ENCODE measurements at regions not wholly inside any gene's neighbourhood (a gene's known extent, or its start where the extent isn't known, plus 50 kb on each side); places are given as distances from the start of the nearest gene placed in this dataset.
"Not testable (repeated sequence)": the region's sequence is repeated elsewhere in the genome, so short reads cannot be mapped to it uniquely, and the experiment has no call there.

DNA sequence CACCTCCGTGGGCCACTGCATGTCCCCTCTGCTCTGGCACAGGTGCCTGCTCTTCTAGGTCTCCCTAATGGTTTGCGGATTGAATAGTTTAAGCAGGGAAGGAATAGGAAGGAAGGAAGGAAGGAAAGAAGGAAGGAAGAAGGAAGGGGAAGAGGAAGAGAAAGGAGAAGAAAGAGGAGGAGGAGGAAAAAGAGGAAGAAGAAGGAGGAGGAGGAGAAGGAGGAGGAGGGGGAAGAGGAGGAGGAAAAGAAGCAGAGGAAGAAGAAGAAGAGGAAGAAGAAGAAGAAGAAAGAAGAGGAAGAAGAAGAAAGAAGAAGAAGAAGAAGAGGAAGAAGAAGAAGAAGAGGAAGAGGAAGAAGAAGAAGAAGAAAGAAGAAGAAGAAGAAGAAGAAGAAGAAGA, 376.8 kb upstream of the PODXL start:
- not testable (repeated sequence) for FAIRE-seq

DNA sequence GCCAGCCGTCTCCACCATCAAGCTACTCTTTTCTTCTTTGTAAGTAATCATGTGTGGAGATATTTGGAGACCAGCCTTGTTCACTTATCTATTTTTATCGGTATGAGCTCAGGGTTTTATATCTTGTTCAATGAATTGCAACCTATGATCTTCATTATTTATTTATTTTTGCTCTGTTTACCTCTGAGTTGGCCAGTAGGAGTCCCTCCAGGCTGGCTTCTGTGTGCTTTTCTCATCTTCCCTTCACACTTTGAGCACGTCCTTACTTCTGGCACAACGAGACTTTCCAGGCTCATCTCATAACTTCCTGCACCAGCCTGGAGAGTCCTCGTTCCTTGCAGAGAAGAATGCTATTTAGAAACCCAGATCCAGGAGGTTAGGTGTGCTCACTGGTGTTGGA, 375.8 kb upstream of the PODXL start:
- no peak for FAIRE-seq

DNA sequence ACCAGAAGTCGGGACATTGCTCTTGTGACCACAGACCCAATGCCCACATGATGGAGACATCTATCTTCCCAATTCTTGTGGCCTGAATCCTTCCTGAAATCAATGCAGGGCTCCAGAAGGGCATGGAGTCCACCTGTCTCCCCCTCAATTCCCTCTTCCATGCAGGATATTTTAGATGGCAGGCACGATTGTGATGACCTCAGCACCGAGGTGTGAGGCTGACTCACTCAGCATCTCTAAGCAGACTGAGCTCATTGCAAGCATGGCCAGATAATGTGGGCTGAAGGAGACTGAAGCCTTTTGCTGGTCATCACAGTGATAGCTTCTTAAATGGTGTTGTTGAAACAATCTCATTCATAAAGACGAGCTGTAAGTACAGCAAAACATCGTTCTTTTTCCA, 374.9 kb upstream of the PODXL start:
- no peak for FAIRE-seq

DNA sequence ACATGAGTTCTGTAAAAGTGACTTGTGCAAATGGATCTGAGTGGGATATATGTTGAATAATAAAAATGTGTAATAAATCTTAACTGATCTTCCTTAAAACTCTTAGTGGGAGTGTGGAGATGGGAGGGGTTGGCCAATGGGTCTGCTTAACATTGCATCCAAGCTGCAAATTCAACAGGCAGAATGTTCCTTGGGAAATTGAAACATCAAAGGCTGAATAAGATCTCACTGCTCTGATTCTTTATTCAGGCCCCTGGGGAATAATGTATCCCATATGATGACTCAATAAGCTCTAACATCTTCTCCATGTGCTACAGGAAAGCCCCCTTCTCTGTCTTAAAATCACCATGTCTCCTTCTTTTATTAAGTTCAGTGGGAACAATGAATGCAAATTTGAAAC, 373.2 kb upstream of the PODXL start:
- FAIRE-seq = no peak

DNA sequence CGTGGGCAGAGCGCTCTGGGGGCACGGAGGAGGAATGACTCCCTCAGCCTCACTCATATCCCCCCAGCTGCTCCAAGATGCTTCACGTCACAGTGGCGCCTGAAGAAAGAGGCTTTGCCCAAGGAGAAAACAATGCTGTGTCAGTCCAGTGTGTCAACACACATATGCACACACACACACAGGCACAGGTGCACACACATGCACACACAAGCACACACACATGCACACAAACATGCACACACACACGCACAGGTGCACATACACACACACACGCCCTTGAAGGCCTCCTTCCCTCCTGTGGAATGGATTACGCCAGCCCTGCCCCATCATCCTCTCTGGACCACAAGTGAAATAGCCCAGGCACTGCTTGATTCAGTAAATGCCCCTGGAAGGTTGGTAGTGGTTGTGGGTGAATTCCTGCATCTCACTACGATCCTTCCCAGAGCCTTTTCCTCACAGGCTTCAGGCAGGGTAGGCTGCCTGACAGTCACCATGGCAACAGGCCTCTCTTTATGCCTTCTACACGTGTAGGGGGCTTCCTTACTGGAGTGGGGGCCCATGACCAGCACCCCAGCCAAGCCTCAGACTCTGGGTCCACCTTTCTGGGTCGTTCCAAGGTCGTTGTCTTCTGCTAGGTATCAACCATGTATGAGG, 371.5 kb upstream of the PODXL start:
- no peak for FAIRE-seq

DNA sequence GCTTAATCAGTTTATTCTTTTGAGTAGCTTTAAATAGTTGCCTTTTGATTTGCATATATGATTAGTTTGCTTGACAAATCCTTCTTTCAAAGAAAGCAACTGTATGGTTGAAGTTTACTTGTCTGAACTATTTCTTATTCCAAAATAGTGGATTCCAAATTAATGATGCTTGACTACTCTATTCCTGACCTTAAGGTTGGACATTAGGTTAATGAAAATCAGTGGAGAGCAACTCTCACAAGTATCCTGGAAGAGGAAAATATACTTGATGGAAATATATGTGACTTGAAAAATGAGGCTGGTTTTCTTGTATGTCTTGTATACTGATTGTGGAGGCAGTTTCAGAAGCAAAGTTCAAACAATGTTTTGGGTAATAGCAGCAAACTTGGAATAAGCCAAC, 369.2 kb upstream of the PODXL start:
- no peak for FAIRE-seq

DNA sequence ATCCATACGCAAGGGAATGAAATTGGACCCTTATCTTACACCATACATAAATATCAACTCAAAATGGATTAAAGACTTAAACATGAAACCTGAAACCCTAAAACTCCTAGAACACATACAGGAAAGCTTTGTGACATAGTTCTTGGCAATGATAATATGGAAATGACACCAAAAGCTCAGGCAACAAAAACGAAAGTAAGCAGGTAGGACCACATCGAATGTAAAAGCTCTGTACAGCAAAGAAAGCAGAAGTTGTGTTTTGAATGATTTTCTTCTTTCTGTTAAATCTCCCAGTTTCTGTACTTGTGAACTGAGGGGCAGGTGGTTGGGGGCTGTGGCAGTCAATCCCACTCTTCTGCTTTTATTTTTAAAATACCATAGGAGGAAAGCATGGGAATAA, 368.4 kb upstream of the PODXL start:
- FAIRE-seq = no peak

DNA sequence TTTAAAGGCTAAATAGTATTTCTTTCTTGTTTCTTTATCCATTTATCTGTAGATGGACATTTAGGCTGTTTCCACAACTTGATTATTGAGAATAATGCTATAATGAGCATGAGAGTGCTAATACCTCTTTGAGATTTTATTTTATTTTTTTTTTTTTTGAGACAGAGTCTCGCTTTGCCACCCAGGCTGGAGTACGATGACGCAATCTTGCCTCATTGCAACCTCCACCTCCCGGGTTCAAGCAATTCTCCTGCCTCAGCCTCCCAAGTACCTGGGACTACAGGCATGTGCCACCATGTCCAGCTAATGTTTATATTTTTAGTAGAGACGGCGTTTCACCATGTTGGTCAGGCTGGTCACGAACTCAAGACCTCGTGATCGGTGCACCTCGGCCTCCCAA, 366.5 kb upstream of the PODXL start:
- FAIRE-seq = not testable (repeated sequence)

DNA sequence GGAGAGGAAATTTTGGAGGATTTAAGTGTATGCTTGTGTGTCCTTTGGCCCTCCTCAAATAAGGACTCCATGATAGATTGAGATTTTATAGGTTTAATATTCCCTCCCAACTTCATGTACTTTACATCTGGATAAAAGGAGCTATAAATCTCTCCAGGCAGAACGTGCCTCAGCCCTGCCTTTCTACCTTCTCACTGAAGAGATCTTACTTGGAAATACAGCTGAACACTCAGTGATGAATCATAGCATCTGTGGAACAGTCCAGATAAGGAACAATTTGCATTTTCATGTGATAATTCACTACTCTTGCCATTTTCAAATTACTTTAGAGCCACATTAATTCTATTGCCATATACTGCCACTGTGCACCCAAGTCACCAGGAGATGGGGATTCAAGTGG, 364.6 kb upstream of the PODXL start:
- no peak for FAIRE-seq

DNA sequence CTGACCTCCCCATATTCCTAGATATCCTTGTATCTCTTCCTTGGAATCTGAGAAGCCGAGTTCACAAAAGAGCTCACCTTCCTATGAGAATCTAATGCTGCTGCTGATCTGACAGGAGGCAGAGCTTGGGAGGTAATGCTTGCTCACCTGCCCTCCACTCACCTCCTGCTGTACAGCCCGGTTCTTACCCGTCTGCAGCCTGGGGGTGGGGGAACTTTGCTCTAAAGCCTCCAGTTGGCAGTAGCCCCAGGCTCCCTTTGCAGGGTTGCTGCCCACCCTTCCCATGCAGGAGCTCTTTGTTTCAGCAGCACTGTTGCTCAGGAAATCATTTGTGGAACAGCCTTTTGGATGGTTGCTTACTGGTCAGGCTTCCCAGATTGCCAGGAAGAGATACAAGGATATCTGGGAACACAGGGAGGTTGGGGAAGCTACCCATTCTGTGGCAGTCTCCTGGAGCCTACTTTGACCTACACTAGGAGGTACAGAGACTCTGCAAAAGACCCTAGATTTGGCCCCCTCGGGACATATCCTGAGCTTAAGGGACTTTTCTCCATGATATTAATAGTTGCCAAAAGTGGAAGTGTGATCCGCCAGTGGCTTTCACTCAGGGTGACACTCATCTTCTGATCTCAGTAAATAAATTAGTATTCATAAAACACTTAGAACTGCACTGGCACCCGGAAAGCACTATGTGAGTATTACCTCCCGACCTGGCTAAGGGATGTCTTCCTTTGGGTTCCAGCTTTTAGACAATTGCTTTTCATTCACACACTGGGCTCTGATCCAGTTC, 363.7 kb upstream of the PODXL start:
- FAIRE-seq = no peak

DNA sequence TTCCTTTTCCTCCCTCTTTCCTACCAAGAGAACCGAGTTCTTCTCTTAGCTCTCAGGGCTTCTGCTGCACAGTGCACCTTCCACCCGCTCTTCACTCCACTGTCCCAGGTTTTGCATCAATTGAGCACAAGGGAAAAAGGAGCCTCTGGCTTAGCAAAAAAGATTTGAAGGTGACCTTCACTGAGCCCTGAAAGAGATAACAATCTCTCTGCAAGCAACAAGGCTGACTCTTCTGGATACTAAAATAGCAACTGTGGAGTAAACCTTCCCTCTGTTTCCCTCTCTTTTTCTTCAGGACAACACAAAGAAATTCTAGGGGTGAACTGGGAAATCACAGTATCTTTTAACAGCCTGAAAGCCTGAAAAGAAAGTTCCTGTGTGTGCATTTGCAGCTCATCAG, 354.7 kb upstream of the PODXL start:
- no peak for FAIRE-seq

DNA sequence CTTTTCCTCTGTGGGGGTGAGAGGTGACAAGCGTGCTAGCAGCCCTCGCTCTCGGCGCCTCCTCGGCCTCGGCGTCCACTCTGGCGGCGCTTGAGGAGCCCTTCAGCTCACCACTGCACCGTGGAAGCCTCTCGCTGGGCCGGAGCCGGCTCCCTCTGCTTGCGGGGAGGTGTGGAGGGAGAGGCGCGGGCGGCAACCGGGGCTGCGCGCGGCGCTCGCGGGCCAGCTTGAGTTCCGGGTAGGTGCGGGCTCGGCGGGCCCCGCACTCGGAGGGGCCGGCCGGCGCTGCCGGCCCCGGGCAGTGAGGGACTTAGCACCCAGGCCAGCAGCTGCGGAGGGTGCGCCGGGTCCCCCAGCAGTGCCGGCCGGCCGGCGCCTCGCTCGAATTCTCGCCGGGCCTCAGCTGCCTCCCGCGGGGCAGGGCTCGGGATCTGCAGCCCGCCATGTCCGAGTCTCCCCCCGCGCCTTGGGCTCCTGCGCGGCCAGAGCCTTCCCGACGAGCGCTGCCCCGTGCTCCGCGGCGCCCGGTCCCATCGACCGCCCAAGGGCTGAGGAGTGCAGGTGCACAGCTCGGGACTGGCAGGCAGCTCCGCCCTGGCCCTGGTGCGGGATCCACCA, 352.8 kb upstream of the PODXL start:
- no peak for FAIRE-seq

DNA sequence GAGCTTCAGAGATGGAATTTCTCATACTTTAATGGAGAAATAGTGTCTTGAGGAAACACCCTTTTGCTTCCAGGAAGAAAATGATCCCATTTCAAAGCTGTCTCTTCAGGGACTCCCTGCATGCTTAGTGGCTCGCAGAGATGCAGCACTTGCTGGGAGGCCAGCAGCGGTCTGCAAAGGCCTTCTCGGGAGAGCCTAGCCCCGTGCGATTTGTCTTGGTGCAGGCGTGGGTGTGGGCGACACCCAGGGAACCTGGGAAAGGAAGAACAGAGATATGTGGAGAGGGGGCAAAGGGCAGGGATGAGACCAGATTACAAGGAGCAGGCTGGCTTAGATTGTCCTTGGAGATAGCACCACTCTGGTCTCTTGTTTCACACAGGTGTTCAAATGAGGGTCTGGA, 352.3 kb upstream of the PODXL start:
- FAIRE-seq = no peak

DNA sequence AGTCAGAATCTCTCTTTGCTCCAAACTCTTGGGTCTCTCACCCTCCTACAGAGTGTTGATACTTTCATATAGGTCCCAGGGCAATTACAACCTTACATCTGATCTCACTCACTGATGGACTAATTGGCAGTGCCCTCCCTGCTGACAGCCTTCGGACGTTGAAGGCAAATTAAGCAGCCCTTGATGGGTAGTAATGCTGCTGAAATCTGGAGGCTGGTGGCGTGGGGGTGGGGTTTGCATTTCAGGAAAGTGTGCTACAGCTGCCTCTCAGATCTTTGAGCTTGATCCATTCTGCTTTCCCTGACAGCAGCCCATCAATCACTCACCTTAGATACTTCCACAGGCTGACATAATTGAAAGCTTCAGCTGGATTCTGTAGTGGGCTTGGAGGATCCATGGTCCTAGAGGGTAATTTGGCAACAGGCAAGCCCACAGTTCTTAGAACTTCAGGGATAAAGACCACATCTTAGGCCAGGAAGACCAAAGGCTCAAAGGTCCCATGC, 349.1 kb upstream of the PODXL start:
- no peak for FAIRE-seq

DNA sequence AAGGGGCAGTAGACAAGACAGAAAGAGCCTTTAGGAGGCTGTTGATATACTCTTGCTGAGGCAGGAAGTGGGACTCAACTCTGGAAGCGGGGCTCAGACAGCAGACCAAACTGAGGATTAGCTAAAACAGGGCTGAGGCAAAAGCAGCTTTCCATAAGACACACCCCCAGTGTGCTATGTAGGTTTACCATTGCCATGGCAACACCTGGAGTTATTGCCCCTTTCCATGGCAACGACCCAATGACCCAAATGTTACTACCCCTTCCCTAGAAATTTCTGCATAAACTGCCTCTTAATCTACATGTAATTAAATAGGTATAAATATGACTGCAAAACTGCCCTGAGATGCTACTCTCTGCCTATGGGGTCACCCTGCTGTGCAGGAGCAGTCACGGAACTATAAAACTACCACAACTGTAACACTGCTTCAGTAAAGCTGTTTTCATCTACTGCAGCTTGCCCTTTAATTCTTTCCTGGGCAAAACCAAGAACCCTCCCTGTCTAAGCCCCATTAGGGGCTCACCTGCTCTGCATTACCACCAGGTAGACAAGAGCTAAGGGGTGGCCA, 348.4 kb upstream of the PODXL start:
- FAIRE-seq = no peak

DNA sequence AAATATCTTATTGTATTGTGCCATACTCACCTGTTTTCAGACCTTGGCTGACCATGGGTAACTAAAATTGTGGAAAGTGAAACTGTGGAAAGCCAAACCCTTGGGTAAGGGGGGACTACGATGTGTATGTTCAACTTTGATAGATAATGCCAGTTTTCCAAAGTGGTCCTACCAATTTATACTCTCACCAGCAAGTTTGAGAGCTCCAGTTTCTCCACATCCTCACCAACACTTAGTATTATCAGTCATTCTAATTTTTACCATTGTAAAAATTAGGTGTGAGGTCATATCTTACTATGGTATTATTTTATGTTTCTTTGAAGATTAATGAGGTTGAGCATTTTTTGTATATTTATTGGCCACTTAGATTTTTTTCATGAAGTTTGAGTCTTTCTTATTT, 346.9 kb upstream of the PODXL start:
- FAIRE-seq = no peak

DNA sequence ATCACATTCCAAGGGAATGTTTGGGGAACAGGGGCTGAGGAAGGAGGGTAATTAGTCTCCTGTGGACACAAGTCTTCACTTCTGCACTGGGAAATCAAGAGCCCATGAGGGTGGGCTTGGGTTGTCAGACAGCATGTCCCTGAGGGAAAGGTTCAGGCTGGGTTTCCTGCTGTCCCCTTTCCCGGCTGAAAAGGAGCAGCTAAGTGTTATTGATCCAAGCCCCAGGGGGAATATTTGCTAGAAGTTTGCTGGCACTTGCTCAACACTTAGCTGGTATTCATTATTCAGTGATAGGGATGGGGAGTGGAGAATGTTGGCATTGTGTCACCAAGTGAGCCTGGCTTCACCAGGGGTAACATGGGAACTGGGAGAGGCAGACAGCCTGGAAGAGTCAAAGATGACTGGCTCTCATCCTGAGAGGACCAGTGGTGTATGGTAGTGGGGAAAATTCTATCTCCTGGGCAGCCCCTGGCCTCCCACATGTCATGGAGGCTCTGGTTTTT, 344.4 kb upstream of the PODXL start:
- FAIRE-seq = no peak

DNA sequence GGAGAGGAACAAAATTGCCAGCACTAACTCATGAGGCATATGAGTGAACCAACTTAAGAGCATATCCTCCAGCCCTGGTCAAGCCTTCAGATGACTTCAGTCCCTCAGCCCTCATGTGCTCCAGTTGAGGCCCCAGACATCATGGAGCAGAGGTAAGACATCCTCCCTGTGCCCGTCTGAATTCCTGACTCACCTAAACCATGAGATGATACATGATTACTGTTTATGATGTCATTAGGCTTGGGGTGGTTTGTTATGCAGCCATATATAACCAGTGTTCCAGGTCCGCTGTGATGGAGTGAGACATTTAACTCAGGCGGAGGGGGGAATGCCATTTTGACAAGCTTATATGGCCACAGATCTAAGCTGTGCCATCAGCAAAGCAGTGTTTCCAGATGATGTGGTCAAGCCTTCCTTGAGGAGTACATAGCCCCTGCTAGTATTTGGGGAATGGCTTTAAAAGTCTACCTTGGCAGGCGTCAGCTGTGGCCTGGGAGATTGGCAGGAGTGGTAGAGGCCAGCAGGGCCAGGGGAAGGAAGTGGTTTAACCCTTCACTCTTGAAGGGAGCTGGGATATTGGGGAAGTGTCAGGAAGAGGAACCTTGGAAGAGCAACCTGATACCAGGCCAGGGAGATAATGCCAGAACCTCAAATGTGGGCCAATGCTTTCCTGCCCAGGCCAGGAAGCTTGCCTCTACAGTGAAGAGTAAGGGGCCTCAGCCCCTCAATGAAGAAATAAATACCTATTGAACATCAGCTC, 343.0 kb upstream of the PODXL start:
- FAIRE-seq = no peak

DNA sequence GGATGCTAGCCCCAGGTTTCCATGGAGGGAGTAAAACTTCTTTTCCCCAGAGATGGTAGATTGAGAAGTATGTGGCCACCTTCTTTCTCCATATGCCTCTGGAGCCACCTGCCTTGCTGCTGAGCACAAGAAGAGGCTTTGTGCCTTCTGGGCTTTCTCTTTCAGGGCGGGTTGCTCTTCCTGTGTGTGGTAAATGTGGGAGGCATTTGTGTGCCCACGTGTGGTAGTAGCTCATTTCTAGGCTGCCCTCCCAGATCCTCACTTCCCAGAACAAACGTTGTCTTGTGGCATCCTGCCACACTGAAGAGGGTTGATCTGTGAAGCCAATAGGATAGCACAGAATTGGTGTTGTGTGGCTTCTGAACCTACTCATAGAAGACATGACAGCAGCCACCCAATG, 342.0 kb upstream of the PODXL start:
- no peak for FAIRE-seq

DNA sequence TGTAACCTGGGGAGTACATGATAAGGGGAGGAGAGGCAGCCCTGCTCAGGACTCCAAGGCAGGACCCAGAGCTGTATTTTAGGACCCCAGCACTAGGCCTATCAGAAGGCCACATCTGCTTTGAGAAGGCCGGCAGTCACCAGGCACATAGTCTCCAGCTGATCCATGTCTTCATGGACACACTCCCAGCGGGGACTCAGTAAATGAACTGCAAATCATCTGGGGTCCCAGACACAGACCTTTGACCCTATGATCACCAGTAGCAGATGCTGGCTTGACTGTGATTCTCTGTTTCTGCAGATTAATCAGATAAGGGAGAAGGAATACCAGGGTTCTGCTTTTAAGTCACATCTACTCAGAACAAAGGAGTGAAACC, 341.4 kb upstream of the PODXL start:
- no peak for FAIRE-seq

DNA sequence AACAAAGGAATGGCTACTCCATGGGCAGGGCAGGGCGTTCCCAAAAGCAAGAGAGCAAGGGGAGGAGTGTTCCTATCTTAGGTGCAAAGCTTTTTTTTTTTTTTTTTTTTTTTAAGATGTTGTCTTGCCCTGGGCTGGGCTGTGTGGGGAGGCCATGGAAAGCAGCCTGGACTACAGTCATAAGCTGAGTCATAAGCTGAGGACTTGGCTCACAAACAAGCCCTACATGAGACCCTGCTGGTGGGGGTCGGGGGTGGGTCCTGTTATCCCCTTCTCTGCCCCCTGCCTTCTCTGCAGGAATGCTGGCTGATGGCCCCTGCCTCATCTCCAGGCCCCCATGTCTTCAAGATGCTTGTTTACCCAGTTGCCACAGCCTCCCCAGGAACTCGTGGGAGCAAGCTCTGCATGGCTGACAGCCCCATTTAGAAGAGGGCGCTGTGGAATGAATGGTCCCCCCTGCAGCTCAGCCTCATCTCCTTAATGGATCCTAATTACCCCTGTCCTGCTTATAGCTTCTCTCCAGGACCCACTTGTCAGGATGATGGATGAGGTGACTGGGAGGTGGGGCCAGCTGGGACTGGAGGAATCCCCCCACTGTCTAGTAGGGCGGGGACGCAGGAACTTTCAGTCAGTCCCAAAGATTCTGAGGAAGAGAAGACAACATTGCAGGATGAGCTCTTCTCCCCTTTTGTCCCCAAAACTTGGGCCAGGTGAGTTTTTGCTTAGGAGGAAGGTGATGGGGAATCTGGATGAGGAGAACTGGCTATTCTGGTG, 340.8 kb upstream of the PODXL start:
- no peak for FAIRE-seq
